ENCODE measurements at regions not wholly inside any gene's neighbourhood (a gene's known extent, or its start where the extent isn't known, plus 50 kb on each side); places are given as distances from the start of the nearest gene placed in this dataset.
A peak's percentile ranks its signal among the peaks of the same experiment; 100 is the strongest.

DNA sequence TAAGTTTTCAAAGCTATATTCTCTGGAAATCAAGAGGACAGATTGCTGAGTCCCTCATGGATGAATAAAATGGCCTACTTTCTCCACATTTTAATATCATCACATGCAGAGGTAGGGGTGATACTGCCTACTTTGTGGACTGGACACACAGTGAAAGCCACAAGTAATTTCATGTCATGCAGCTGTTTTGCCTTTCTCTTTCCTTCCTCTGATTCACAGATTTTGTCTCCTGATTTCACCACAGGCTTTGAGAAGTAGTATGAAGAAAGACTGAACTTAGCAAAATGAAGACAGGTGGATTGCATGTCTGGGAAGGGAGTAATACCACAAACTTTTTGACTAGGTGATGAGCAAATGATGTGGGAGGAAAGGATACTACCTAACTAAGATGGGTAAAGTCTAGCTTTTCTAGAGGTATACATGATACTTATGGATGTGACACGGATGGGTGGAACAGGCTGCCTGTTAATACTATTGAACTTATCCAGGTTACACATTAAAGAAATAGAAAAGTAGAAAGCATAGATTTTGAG, 478.4 kb upstream of the GOT2 start:
- TF ChIP-seq, protein P1, sequence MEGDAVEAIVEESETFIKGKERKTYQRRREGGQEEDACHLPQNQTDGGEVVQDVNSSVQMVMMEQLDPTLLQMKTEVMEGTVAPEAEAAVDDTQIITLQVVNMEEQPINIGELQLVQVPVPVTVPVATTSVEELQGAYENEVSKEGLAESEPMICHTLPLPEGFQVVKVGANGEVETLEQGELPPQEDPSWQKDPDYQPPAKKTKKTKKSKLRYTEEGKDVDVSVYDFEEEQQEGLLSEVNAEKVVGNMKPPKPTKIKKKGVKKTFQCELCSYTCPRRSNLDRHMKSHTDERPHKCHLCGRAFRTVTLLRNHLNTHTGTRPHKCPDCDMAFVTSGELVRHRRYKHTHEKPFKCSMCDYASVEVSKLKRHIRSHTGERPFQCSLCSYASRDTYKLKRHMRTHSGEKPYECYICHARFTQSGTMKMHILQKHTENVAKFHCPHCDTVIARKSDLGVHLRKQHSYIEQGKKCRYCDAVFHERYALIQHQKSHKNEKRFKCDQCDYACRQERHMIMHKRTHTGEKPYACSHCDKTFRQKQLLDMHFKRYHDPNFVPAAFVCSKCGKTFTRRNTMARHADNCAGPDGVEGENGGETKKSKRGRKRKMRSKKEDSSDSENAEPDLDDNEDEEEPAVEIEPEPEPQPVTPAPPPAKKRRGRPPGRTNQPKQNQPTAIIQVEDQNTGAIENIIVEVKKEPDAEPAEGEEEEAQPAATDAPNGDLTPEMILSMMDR (IDR thresholded peaks at IDR 0.05; ENCODE audit: low read depth, low read length, missing control alignments), result no peak
- no peaks in the 10 kb centered on the region for H3K36me3 ChIP-seq (replicated peaks)
- no peak overlapping the region for H3K4me3 ChIP-seq (ENCODE audit: low read depth, low read length)
- no peaks in the 10 kb centered on the region for H3K27me3 ChIP-seq (replicated peaks)
- DNase-seq, result peak; percentile 1
- in situ Hi-C loops (cut with HindIII; ENCODE audit: low pct_ligation_motif_present, low sequenced_read_pairs), result no loop called here
- no peak overlapping the region for H3K27ac ChIP-seq

DNA sequence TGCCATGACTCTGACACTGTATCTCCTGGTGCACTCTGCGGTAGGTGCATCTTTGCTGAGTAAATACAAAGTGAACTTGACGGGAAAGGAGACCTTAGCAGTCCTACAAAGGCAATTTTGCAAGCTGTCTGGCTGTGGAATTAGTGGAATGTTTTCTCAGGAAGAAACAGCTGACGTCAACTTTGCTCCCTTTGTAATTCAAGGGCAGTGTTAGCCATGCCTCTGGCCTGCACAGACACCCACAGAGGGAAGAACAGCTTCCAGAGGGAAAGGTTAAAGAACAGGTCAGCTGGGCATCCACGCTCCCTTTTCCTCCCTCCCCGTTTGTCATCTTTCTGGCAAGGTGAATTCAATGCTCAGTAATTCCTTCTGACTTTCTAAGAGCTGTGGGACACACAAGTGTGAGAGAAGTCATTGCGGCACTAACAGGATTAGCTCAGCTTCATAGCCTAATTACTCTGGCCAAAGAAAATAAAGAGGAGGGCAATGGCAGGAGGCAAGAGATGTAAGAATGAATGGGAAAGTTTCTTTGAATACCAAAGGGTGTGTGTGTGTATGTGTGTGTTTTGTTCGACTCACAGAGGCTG, 476.9 kb upstream of the GOT2 start:
- in situ Hi-C loops (cut with HindIII; ENCODE audit: low pct_ligation_motif_present, low sequenced_read_pairs), result no loop called here
- peak; percentile 91 for DNase-seq
- Histone ChIP-seq H3K27ac (peak overlapping the region; percentile 80), H3K36me3 (replicated peaks) (no peaks in the 10 kb centered on the region), H3K27me3 (replicated peaks) (no peaks in the 10 kb centered on the region), H3K4me3 (ENCODE audit: low read depth, low read length) (no peak overlapping the region)
- TF ChIP-seq, protein P1 (IDR thresholded peaks at IDR 0.05; ENCODE audit: low read depth, low read length, missing control alignments), result no peak

GRCh38 chr16:59205403-59205802, 471.3 kb upstream of the GOT2 start:
- in situ Hi-C loops (cut with HindIII; ENCODE audit: low pct_ligation_motif_present, low sequenced_read_pairs), result no loop called here
- no peak for DNase-seq
- Histone ChIP-seq H3K27me3 (replicated peaks) (no peaks in the 10 kb centered on the region), H3K36me3 (replicated peaks) (no peaks in the 10 kb centered on the region), H3K27ac (no peak overlapping the region), H3K4me3 (ENCODE audit: low read depth, low read length) (no peak overlapping the region)
- TF ChIP-seq, protein P1 (IDR thresholded peaks at IDR 0.05; ENCODE audit: low read depth, low read length, missing control alignments), result no peak

DNA sequence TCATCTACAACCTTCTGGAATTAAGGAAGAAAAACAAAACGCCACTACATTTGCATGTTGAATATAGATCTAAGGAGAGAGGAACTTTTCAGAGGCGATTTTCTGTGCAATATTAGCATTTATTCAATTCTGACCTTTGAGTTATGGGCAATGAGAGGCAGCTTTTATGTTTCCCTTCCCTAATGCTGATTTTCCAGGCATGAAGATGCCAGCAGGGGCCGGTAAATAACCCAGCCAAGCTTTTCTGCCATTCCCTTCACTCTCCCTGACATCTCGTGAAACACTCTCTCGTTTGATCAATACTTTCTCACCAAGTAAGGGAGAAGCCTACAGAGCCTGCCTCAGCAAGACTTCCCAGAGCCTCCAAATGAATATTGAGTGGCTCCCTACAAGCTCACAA, 470.5 kb upstream of the GOT2 start:
- Histone ChIP-seq H3K27ac (no peak overlapping the region), H3K4me3 (ENCODE audit: low read depth, low read length) (no peak overlapping the region), H3K27me3 (replicated peaks) (no peaks in the 10 kb centered on the region), H3K36me3 (replicated peaks) (no peaks in the 10 kb centered on the region)
- TF ChIP-seq, protein P1 (IDR thresholded peaks at IDR 0.05; ENCODE audit: low read depth, low read length, missing control alignments), result no peak
- DNase-seq, result no peak
- in situ Hi-C loops (cut with HindIII; ENCODE audit: low pct_ligation_motif_present, low sequenced_read_pairs), result no loop called here

- TF ChIP-seq, protein P1 (IDR thresholded peaks at IDR 0.05; ENCODE audit: low read depth, low read length, missing control alignments), result no peak
- in situ Hi-C loops (cut with HindIII; ENCODE audit: low pct_ligation_motif_present, low sequenced_read_pairs), result no loop called here
- Histone ChIP-seq H3K36me3 (replicated peaks) (no peaks in the 10 kb centered on the region), H3K27ac (no peak overlapping the region), H3K27me3 (replicated peaks) (no peaks in the 10 kb centered on the region), H3K4me3 (ENCODE audit: low read depth, low read length) (no peak overlapping the region)
- DNase-seq, result no peak
Observed at GRCh38 chr16:59202233-59202862, 468.2 kb upstream of the GOT2 start.
